ENCODE measurements at regions not wholly inside any gene's neighbourhood (a gene's known extent, or its start where the extent isn't known, plus 50 kb on each side); places are given as distances from the start of the nearest gene placed in this dataset.

DNA sequence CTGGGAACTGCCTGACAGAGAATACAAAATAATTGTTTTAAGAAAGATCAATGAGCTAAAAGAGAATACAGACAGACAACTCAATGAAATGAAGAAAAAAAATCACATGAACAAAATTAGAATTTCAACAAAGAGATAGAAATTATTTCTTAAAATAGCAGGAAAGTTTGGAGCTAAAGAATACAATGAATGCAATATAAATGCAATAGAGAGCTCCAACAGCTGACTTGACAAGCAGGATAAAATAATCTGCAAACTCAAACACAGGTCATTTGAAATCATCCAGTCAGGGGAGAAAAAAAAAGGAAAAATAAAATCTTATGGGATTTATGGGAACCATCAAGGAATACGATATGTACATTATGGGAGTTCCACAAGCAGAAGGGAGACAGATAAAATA lies 902.7 kb upstream of the ZEB2 start:
- H3K9me3 ChIP-seq (ENCODE audit: control insufficient read depth in 1 of 2, insufficient read depth in 1 of 2, low read depth in 1 of 2, low read length in 2 of 2) = no peaks in the 10 kb centered on the region
- H3K36me3 ChIP-seq (ENCODE audit: control insufficient read depth in 1 of 2, insufficient read depth in 2 of 2, low read length in 2 of 2) = no peaks in the 10 kb centered on the region
- H3K4me3 ChIP-seq (replicated peaks in 1 of 2; ENCODE audit: low read depth in 1 of 2, low read length in 2 of 2) = no peak overlapping the region
- POLR2A ChIA-PET = no interaction called here
- no TSS peak for BruUV-seq (replicated peaks)
- no peak overlapping the region for H3K27ac ChIP-seq (ENCODE audit: low read depth, low read length)
- no peaks in the 10 kb centered on the region for H3K4me1 ChIP-seq (ENCODE audit: control insufficient read depth in 1 of 2, insufficient read depth in 2 of 2, low read length in 2 of 2)
- no peak overlapping the region for H3K4me2 ChIP-seq (ENCODE audit: low read length)
- no peaks in the 10 kb centered on the region for H3K79me2 ChIP-seq (ENCODE audit: insufficient read depth, low read length)
- no peak overlapping the region for H3K9ac ChIP-seq (ENCODE audit: low read length)
- RAD21 ChIA-PET (ENCODE audit: low non-redundant PET in 1 of 2, low total read pairs in 2 of 2, uncharacterized antibody in 2 of 2, unreplicated experiment in 2 of 2) = no interaction called here
- intact Hi-C loops (cut with micrococcal nuclease) = no loop called here
- no peak for DNase-seq (ENCODE audit: low read depth, low spot score)
- H3K9me2 ChIP-seq (ENCODE audit: insufficient read depth) = no peaks in the 10 kb centered on the region
- H2AFZ ChIP-seq (ENCODE audit: low read depth, low read length, poor library complexity, severe bottlenecking) = no peak overlapping the region
- CTCF ChIA-PET = no interaction called here
- no peak for ATAC-seq
- no peaks in the 10 kb centered on the region for H3K27me3 ChIP-seq (ENCODE audit: insufficient read depth, low read length)
- TF ChIP-seq POLR2AphosphoS5 (IDR thresholded peaks at IDR 0.05; ENCODE audit: low read depth, low read length) (no peak), YY1 (IDR thresholded peaks at IDR 0.05; ENCODE audit: extremely low read depth, insufficient replicate concordance, low read depth, low read length) (no peak), SIN3A (IDR thresholded peaks at IDR 0.05; ENCODE audit: low read depth) (no peak), SRF (IDR thresholded peaks at IDR 0.05; ENCODE audit: low read depth) (no peak), ELF1 (IDR thresholded peaks at IDR 0.05; ENCODE audit: borderline replicate concordance, low read depth) (no peak), ZNF274 (IDR thresholded peaks at IDR 0.05; ENCODE audit: low read depth, low read length) (no peak), EZH2 (IDR thresholded peaks at IDR 0.05) (no peak), ZFX (IDR thresholded peaks at IDR 0.05) (no peak), EGR1 (IDR thresholded peaks at IDR 0.05; ENCODE audit: low read depth) (no peak), CEBPB (IDR thresholded peaks at IDR 0.05; ENCODE audit: low read depth) (no peak), JUND (IDR thresholded peaks at IDR 0.05) (no peak), EZH2phosphoT487 (IDR thresholded peaks at IDR 0.05; ENCODE audit: borderline replicate concordance) (no peak)
- TF ChIP-seq, protein P1, sequence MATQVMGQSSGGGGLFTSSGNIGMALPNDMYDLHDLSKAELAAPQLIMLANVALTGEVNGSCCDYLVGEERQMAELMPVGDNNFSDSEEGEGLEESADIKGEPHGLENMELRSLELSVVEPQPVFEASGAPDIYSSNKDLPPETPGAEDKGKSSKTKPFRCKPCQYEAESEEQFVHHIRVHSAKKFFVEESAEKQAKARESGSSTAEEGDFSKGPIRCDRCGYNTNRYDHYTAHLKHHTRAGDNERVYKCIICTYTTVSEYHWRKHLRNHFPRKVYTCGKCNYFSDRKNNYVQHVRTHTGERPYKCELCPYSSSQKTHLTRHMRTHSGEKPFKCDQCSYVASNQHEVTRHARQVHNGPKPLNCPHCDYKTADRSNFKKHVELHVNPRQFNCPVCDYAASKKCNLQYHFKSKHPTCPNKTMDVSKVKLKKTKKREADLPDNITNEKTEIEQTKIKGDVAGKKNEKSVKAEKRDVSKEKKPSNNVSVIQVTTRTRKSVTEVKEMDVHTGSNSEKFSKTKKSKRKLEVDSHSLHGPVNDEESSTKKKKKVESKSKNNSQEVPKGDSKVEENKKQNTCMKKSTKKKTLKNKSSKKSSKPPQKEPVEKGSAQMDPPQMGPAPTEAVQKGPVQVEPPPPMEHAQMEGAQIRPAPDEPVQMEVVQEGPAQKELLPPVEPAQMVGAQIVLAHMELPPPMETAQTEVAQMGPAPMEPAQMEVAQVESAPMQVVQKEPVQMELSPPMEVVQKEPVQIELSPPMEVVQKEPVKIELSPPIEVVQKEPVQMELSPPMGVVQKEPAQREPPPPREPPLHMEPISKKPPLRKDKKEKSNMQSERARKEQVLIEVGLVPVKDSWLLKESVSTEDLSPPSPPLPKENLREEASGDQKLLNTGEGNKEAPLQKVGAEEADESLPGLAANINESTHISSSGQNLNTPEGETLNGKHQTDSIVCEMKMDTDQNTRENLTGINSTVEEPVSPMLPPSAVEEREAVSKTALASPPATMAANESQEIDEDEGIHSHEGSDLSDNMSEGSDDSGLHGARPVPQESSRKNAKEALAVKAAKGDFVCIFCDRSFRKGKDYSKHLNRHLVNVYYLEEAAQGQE (IDR thresholded peaks at IDR 0.05; ENCODE audit: low read depth) = no peak
- TF ChIP-seq, protein P2, sequence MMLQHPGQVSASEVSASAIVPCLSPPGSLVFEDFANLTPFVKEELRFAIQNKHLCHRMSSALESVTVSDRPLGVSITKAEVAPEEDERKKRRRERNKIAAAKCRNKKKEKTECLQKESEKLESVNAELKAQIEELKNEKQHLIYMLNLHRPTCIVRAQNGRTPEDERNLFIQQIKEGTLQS (IDR thresholded peaks at IDR 0.05) = no peak
- TF ChIP-seq, protein P3, sequence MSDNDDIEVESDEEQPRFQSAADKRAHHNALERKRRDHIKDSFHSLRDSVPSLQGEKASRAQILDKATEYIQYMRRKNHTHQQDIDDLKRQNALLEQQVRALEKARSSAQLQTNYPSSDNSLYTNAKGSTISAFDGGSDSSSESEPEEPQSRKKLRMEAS (IDR thresholded peaks at IDR 0.05) = no peak
- H4K20me1 ChIP-seq (ENCODE audit: insufficient read depth) = no peaks in the 10 kb centered on the region
